T-helper 1 cell treated with Interleukin-12 subunit alpha and Interleukin-12 subunit beta and Interleukin-4 antibody, amounts not matched to agents 30 ng/mL and 1 ng/mL, for 36 hours (primary cell): ENCODE measurements at regions not wholly inside any gene's neighbourhood (a gene's known extent, or its start where the extent isn't known, plus 50 kb on each side); places are given as distances from the start of the nearest gene placed in this dataset.

Experiments
- intact Hi-C: fragments of 100-400 bp; cut with micrococcal nuclease; formaldehyde crosslinking; loops from one replicate; pipeline ENCODE4 v1.15.1; 2024

DNA sequence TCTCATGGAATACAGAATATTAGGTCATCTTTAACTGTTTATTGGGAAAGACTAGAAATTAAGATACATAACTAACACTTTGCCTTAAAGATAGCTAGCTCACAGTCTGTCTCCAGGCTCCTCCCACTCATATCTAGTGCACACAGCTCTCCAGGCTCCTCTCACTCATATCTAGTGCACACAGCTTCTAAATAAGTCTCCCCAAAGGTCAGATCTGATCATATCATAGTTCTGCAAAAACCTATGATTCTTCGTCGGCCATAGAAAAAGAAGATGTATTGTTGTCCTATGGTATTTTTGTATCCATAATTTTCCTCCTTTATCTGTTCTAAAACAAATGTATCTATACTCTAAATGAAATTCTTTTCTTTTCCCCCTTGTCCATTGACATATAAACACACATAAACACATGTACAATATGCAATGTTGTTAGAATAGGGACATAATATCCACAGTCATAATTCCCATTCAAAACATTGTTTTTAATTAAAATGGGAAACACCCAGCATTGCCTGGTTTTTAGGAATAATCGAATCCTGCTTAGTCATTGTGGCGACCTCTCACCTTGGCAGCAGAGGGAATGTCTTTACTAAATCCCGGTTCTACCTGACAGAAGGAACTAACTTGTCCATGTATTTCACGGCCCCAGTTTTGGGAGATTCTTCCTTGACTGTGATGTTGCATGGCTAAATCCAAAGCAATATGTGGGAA, 1282.0 kb downstream of the PCDH7 start:
- intact Hi-C loops, result no loop called here

DNA sequence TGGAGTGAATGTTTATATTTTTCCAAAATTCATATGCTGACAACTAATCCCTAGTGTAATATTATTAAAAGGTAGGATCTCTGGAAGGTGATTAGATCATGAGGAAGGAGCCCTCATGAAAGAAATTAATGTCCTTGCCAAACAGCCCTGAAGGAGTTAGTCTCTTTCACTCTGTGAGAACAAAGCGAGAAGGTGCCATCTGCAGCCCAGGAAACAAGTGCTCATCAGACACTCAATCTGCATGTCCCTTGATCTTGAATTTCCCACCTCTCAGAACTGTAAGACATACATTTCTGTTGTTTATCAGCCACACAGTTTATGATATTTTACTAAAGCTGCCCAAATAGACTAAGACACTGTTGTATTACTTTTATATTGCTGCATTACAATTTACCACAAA, 1283.4 kb downstream of the PCDH7 start:
- intact Hi-C loops, result no loop called here

DNA sequence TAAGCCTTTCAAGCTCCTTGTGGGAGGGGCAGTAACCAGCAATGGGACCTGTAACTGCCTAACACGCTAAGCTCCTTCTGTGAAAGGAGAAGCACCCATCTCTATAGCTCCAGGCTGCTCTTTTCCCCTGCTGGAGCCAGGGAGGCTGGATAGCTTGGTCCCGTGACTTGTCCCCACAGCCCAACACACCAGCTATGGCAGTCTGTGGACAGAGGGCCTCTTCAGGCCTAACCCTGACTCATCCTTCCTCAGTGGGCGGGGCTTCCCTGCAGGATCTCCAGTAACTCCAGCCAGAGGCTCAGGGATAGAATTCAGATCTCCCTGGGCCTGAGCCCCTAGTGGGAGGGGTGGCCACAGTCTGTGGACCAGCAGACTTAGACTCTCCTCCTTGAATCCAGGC, 1290.1 kb downstream of the PCDH7 start:
- intact Hi-C loops, result no loop called here

DNA sequence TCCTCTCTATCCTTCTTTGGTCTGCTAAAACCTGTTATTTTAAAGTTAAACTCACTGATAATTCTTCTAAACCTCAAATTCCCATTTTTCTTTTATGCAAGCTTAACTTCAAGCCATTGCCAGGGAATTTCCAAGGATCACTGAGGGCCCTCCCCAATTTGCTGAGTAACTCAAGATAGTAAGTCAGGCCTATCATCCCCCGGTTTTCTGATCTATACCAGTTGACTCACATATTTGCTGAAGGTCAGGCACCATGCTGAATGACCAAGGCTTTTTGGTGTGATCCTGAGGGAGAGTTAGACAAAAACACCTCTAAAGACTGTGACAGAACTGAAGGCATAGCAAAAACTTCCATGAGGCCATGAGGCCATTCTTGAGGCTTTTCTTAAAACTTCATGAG, 1301.9 kb downstream of the PCDH7 start:
- intact Hi-C loops, result no loop called here

DNA sequence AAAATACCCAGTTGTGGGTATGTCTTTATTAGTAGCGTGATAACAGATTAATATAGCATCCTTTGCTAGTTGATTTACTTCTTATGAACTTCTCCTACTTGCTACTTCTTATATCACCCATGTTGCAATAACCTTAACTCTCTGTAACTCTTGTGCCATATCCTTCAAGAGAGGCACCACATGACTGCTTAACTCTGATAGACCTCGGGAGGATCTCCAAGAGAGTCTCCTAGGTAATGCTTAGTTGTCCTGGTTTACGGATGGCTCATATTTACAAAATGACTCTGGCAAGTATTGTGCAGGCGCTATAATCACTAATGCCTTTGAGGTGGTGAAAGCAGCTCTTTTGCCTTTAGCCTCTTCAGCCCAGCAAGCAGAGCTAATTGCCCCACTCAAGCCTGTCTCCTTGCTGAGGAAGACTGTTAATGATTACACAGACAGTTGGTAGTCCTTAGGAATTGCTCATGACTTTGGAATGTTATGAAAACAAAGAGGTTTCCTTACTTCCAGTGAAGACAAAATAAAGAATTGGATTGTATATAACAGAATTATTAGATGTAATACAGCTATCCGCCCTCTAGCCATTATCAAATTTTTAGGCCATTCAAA, 1305.8 kb downstream of the PCDH7 start:
- intact Hi-C loops, result no loop called here

DNA sequence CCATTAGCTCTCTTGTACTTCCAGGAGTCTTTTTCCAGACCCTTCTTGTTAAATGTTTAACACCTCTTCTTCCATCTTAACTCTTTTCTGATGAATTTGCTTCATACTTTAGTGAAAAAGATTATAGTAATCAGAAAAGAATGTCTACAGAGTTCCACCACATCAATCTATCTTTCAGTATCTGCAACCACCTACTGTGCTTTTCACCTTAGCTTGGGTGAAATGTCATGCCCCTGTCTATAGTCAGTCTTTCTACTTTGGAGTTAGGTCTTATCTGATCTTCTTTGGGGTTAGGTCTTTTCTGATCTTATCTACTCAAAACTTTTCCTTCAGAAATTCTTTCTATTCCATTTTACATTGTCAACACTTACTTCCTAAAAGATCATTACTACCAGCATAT, 1310.2 kb downstream of the PCDH7 start:
- intact Hi-C loops, result no loop called here

DNA sequence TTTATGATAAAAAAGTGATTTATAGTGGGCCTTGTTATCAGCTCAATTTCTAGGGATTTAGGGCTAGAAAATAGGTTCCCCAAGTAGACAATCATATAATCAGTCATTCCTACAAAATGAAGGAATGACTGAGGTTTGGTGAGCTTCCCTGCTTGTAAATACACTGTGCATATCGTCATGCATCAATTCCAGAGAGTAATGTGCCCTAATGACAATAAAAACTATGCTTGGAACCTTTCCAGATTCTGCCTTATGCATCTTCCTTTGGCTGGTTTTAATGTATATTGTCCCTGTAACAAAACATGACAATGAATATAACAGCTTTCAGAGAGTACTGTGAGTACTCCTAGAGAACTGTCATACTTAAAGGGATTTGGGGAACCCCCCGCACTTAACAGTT, 1310.9 kb downstream of the PCDH7 start:
- intact Hi-C loops, result no loop called here

DNA sequence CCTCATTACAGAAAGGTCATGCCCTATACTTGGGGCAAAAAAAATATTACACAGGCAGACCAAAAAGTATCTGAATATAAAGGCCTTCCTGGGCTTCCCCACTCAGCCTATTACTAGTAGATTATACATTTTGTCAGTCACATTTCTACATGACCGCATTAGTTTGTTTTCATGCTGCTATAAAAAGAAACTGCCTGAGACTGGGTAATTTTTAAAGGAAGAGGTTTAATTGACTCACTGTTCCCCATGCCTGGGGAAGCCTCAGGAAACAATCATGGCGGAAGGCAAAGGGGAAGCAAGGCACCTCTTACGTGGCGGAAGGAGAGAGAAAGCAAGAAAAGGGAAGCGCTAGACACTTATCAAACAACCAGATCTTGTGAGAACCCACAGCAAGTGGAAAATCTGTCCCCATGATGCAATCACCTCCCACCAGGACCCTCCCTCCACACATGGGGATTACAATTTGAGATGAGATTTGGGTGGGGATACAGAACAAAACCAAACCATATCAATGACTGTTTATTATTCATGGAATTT, 1312.0 kb downstream of the PCDH7 start:
- intact Hi-C loops, result no loop called here

DNA sequence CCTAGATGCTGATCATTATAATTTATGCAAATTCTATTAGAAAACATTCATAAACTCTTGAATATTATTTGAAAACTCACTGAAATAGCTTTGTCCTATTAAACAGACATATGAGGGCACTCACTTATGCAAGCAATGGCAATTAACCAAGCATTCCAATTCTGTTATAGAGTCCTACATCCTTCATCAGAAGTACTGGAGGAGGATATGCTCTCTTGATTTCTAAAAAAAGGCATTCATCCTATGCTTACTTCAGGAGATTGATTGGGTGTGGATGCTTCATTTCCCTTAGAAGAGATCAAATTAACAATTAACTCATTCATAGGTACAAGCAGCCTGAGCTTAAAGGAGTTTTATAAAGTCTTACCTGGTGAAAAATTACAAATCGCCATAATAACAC, 1317.2 kb downstream of the PCDH7 start:
- intact Hi-C loops, result no loop called here

DNA sequence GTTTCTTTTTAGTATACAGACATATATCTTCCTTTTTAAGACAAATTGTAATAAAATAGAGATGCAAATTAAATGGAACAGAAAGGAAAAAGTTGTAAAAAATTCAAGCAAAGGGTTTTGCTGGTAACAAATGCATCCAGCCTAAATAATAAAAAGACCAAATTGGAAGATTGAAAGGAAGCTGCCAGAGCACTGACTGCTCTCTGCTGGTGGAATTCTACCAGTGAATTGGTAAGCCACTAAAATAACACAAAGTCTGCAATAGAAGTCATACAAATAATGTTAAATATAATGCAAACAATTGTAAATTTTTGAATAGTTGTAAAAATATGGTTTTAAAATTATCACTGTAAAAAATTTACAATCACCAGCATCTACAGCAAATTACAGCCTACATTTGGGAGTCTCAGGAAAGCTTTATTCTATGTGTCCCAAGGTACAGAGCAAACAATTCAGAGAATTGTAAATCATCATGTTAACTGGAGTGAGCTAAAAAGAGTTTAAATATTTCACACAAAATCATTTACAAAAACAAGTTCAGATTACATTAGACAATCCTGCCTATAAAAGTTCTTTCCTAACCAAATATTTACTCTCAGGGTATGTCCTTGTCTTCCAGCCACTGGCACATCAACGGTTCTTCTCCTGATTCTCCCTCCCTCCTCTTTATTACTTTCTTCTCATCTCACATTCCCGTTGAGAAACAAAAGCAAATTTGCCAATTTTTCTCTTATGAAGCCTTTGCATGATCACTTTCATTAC, 1322.5 kb downstream of the PCDH7 start:
- intact Hi-C loops, result no loop called here

DNA sequence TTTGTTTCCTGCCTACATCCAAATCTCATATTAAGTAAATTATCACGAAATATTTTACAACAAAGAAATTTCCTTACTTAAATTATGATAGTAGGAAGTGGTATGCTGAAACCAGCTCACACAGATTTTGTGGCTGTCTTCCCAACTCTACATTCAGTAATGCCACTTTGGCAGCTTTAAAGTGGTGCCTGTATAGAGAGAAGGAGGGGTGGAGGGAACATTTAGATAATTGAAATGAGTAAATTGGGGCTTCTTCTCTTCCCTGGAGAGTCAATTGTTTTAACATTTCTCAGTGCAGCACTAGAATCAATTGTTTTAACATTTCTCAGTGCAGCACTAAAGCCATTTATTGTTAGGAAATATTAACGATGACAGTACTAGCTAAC, 1323.1 kb downstream of the PCDH7 start:
- intact Hi-C loops, result no loop called here

DNA sequence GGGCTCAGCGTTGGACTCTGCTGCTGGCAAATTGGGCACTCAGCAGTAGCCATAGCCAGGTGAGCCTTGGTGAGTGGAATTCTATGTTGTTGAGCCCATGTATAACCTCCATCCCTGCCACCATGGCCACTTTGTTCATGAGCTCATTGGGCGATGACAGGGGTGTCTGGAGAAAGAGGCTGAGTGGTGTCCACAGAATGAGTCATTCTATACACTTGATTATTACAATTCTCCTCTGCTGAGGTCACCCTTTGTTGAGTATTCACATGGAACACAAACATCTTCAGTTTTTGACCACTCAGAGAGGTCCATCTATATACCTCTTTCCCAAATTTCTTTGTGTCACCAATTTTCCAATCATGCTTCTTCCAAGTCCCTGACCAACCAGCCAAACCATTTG, 1341.7 kb downstream of the PCDH7 start:
- intact Hi-C loops, result no loop called here

DNA sequence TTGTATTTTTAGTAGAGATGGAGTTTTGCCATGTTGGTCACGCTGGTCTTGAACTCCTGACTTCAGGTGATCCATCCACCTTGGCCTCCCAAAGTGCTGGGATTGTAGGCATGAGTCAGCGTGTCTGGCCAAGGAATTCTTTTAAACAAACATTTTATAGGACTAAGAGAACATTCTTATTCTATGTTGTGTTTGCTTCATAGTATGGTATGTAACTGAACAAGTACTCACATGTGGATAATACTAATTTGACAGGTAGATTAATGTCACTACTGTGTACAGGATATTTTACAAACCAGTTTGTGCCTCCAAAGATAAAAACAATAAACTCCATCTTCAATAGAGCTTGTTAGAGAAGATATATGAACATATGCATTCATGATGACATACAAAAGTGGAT, 1353.4 kb downstream of the PCDH7 start:
- intact Hi-C loops, result no loop called here

DNA sequence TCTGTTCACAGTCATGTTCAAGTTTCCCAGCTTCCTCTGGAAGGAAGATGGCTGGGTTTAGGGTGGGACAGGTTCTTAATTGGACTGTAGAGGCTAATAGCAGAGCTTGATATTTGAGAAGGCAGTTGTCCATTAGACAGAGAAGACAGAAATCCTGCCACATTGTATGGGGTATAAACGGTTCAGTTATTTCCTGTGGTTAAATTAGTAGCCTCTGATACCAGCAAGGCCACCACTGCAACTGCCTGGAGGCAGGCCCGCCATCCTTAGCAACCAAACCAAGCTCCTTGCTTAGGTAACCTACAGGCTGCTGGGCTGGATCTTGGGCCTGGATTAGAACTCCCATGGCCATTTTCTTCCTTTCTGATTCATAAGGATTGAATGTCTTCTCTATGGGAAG, 1367.0 kb downstream of the PCDH7 start:
- intact Hi-C loops, result no loop called here

DNA sequence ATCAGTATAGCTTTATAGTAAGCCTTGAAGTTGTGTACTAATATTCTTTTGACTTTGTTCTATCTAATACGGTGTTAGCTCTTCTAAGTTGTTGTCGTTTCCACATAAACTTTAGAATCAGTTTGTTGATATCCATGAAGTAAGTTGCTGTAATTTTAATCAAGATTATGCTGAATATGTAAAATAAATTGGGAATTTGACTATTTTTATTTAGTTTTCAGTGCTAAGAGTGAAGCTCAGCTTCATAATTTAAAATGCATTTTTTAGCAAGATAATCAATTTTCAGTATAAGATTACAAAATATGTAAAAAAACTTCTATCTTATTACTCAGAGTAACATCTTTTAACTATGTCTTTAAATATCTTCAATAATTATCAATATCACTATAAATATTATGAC, 1374.8 kb downstream of the PCDH7 start:
- intact Hi-C loops, result no loop called here

DNA sequence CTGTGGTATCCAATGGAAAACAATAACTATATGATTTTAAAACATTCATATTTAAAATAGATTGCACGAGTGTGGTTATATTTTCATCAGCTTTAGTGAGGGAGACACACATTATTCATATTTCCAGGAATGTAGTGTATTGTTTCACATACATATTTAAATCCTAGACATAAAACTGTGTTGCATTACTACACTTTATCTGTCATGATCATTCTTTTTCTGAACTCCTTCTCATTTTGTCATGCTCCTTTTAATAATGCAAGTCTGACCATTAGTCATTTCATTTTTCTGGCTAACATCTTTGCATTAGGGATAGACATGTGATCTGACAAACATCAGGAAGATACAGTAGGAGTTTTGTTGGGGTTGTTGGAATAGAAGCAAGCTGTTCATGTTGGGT, 1382.7 kb downstream of the PCDH7 start:
- intact Hi-C loops, result no loop called here

DNA sequence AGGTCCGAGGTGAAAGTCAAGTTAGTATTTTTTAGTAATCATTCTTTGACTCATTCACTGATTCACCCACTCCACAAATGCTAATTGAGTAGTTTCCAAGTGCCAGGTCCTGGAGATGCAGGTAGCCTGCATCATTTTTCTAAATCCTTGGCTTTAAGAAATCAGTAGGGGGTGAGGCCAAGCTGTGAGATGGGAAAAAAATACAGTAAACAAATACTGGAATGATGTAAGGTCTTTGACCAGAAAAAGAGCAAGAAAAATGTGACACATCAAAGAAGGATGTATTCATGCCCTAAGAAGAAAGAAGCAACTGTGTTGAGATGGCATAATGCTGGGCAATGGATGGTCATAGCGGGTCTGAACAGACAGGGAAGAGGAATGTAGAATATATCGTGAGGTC, 1386.6 kb downstream of the PCDH7 start:
- intact Hi-C loops, result no loop called here

DNA sequence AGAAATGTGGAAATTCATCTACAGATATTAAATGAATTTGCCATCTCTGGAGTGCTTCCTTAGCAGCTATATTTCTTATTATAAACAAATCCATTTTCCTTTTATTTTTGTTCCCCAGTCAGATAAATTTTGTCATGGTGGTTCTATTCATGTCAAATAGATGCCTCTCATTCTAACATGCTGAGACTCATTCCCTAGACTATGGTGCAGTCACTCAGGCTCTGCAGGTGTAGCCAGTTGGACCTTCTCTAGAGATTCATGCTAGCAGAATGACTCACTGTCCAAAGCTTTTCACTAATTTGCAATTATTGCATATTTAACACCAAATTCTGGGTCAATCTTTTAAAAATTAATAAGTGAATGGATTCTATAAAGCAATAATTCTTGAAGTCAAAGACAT, 1392.7 kb downstream of the PCDH7 start:
- intact Hi-C loops, result no loop called here

DNA sequence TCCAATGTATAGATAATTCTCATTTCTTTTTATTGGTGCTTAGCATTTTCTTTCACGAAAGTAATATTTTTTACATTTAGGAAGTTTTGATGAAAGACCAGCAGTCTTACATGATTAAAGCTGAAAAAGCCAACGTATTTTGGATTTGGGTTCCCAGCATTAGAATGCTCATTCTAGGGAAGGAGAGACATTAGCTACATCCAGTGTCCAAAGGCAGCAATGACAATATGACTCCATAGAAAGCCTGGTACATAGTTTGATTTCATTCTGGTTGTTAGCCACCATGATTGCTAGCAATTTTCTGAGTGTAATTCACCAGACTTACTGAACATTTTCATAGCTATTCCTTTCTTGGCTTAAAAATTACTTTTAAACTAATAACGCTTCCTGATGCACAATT, 1397.5 kb downstream of the PCDH7 start:
- intact Hi-C loops, result no loop called here

DNA sequence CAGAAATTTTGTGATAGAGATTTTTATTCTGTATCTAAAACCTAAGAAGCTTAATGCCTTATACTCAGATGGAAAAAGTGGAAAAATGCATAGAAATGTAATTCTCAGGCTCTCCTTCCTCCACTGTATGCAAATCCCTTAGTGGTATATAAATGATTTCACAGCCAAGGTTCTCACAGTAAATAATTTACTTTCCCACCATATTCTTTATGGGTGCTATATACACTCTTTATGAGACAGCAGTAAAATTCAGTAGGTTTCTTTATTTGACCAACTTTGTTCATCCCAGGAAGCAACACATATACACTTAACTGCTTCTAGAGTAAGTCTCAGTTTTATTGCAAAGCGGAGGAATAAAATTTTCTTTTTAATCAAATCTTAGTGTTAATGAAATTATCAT, 1399.7 kb downstream of the PCDH7 start:
- intact Hi-C loops, result no loop called here

DNA sequence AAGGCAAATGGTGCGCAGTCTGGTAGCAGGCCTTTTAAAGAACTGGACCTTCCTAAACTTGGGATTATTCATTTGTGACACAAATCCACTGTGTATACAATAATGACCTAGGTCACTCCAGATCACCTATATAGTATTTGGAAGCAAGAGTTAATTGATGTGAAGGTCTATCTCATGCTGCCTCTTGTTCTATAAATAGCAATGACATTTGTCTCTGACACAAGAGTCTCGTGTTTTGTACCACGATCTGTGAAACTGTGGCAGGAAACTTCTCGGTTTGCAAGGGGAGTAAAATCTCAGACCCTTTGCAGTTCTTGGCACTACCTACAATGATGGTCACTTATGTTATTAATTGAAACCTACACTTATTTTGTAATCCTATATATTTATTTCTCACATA, 1408.4 kb downstream of the PCDH7 start:
- intact Hi-C loops, result no loop called here

DNA sequence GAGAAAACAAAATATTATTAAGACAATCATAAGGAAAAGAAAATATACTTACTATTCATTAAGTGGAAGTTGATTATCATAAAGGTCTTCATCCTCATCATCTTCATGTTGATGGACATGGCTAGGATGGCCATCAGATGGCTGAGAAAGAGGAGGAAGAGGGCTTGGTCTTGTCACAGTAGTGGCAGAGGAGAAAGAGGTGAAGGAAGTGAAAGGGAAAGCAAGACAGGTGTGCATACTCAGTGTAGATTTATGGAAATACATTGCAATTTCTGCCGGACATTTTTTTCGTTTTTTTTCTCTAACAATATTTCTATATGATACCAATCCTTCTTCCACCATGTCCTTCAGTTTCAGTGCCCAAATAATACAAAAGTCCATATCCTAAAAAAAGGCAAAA, 1409.8 kb downstream of the PCDH7 start:
- intact Hi-C loops, result no loop called here

DNA sequence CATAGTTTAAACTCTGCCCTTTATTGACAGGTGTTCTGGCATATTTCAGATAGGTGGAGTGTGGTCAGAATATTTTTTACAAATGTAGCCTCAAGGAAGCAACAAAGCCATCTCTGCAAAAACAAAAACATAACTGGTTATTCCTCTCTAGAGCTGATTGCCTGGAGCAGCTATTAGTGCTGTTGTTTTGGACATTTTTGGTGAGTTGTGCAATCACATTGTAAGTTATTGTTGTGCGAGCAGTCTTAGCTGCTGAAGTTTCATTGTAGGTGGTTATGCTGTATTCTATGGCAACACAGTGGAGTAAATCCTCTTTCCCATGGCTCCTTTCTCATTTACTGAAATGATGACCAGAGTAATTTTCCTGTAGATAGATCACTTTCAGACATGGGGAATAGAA, 1413.0 kb downstream of the PCDH7 start:
- intact Hi-C loops, result no loop called here
